ENCODE measurements at regions not wholly inside any gene's neighbourhood (a gene's known extent, or its start where the extent isn't known, plus 50 kb on each side); places are given as distances from the start of the nearest gene placed in this dataset.

GRCh38 chr13:90824032-90824431, 523.5 kb upstream of the MIR17HG start:
- no peak for TF ChIP-seq CTCF (IDR thresholded peaks at IDR 0.05; ENCODE audit: insufficient read depth, low read length, poor library complexity, severe bottlenecking)
- TF ChIP-seq EZH2phosphoT487 (conservative IDR thresholded peaks at IDR 0.05; ENCODE audit: low read length), result no peak
